Stomach (tissue), 4 donors: ENCODE measurements at regions not wholly inside any gene's neighbourhood (a gene's known extent, or its start where the extent isn't known, plus 50 kb on each side); places are given as distances from the start of the nearest gene placed in this dataset.

ENCODE experiments used
- CTCF ChIP-seq, 7 experiments: fragments of 450-650 bp in 4 of 7; fragments of 200-600 bp in 3 of 7; sonication (generic) in 3 of 7; IDR thresholded peaks; one replicate each; pipeline ENCODE4 v1.5.1; 2016 to 2019; ENCODE audit warnings: antibody characterized with exemption in 7 of 7, control low read depth in 2 of 7, mild to moderate bottlenecking in 1 of 7
- EP300 ChIP-seq: sonication (generic); formaldehyde crosslinking; IDR thresholded peaks from one replicate; pipeline ENCODE4 v1.6.1; 2017; ENCODE audit warnings: antibody characterized with exemption
- POLR2A ChIP-seq, 4 donors: fragments of 450-650 bp; IDR thresholded peaks; one replicate each; pipeline ENCODE4 v1.6.1; 2016; ENCODE audit warnings: antibody characterized with exemption in 4 of 4, control low read depth in 2 of 4, mild to moderate bottlenecking in 1 of 4, moderate library complexity in 1 of 4
- POLR2AphosphoS5 ChIP-seq, 3 donors: sonication (generic); formaldehyde crosslinking; IDR thresholded peaks; one replicate each; pipeline ENCODE4 v1.6.1; 2016; ENCODE audit warnings: antibody characterized with exemption in 3 of 3

- TF ChIP-seq CTCF (IDR thresholded peaks at IDR 0.05) = no peak
- TF ChIP-seq POLR2AphosphoS5 (IDR thresholded peaks at IDR 0.05) = no peak
- no peak for TF ChIP-seq POLR2A (IDR thresholded peaks at IDR 0.05)
- TF ChIP-seq EP300 = no peak
These were observed 826.8 kb upstream of the NR2F2 start for GRCh38 chr15:95503640-95504225.
